MCF 10A (cell line): ENCODE measurements at regions not wholly inside any gene's neighbourhood (a gene's known extent, or its start where the extent isn't known, plus 50 kb on each side); places are given as distances from the start of the nearest gene placed in this dataset.
"Not testable (repeated sequence)": the region's sequence is repeated elsewhere in the genome, so short reads cannot be mapped to it uniquely, and the experiment has no call there.

ENCODE experiments used
- BruUV-seq: library from RNA; stranded (reverse); fragments of 400-500 nt; replicated peaks from 2 replicates; lab custom pipeline; 2021; lab: Mats Ljungman, UMichigan
- CTCF ChIA-PET: fragments of 300-600 bp; sonication (Branson Sonifier 250); formaldehyde crosslinking; extraction: SDS; loops from one replicate; lab custom pipeline; 2021; ENCODE audit warnings: antibody characterized with exemption, inconsistent platforms; lab: Yijun Ruan, JAX
- POLR2A ChIA-PET: fragments of 300-600, 350-650 bp; sonication (Branson Sonifier 250); formaldehyde crosslinking; extraction: SDS; loops from one replicate; lab custom pipeline; 2020; ENCODE audit warnings: antibody characterized with exemption, inconsistent platforms; lab: Yijun Ruan, JAX
- DNase-seq: peaks from one replicate; pipeline ENCODE4 v3.0.0-alpha.2; 2018; ENCODE audit not compliant: unreplicated experiment
- H3K27ac Mint-ChIP-seq: one replicate; pipeline ENCODE4 v1.8.0; 2022; ENCODE audit warnings: mild to moderate bottlenecking, low read depth, mixed read lengths; ENCODE audit not compliant: unreplicated experiment
- H3K27me3 Mint-ChIP-seq: one replicate; pipeline ENCODE4 v1.8.0; 2022; ENCODE audit warnings: mixed read lengths; ENCODE audit not compliant: insufficient read depth, unreplicated experiment
- H3K36me3 Mint-ChIP-seq: one replicate; pipeline ENCODE4 v1.8.0; 2022; ENCODE audit warnings: mild to moderate bottlenecking, moderate library complexity, mixed read lengths; ENCODE audit not compliant: insufficient read depth, unreplicated experiment
- H3K4me1 Mint-ChIP-seq: one replicate; pipeline ENCODE4 v1.8.0; 2022; ENCODE audit warnings: mixed read lengths; ENCODE audit not compliant: insufficient read depth, unreplicated experiment
- H3K4me3 Mint-ChIP-seq: one replicate; pipeline ENCODE4 v1.8.0; 2022; ENCODE audit warnings: mild to moderate bottlenecking, moderate library complexity, mixed read lengths; ENCODE audit not compliant: unreplicated experiment
- H3K9me3 Mint-ChIP-seq: one replicate; pipeline ENCODE4 v1.8.0; 2022; ENCODE audit warnings: mixed read lengths; ENCODE audit not compliant: unreplicated experiment
- intact Hi-C: fragments of 100-400 bp; cut with micrococcal nuclease; formaldehyde crosslinking; loops from 2 replicates; pipeline ENCODE4 v1.14.1; 2022
- TF ChIP-seq, protein P1 (sequence below): fragments of 200-600 bp; IDR thresholded peaks from one replicate; pipeline ENCODE4 v1.8.0; 2022; ENCODE audit warnings: antibody characterized with exemption, mild to moderate bottlenecking; ENCODE audit not compliant: unreplicated experiment

- no TSS peak for BruUV-seq
- TF ChIP-seq, protein P1, sequence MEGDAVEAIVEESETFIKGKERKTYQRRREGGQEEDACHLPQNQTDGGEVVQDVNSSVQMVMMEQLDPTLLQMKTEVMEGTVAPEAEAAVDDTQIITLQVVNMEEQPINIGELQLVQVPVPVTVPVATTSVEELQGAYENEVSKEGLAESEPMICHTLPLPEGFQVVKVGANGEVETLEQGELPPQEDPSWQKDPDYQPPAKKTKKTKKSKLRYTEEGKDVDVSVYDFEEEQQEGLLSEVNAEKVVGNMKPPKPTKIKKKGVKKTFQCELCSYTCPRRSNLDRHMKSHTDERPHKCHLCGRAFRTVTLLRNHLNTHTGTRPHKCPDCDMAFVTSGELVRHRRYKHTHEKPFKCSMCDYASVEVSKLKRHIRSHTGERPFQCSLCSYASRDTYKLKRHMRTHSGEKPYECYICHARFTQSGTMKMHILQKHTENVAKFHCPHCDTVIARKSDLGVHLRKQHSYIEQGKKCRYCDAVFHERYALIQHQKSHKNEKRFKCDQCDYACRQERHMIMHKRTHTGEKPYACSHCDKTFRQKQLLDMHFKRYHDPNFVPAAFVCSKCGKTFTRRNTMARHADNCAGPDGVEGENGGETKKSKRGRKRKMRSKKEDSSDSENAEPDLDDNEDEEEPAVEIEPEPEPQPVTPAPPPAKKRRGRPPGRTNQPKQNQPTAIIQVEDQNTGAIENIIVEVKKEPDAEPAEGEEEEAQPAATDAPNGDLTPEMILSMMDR = no peak
- Mint-ChIP-seq H3K9me3 (no peaks in the 10 kb centered on the region), H3K27ac (no peak overlapping the region), H3K4me1 (peaks cover 6% of the 10 kb centered on the region), H3K4me3 (no peak overlapping the region), H3K36me3 (no peaks in the 10 kb centered on the region), H3K27me3 (peaks cover 64% of the 10 kb centered on the region)
- no peak for DNase-seq
- intact Hi-C loops = no loop called here
- ChIA-PET POLR2A (no interaction called here), CTCF (no interaction called here)
These were observed 253.9 kb upstream of the TYRP1 start for GRCh38 chr9:12439267-12439666.

- H3K4me1 Mint-ChIP-seq, H3K4me3 Mint-ChIP-seq, POLR2A ChIA-PET, BruUV-seq, DNase-seq, H3K9me3 Mint-ChIP-seq, H3K27ac Mint-ChIP-seq, H3K36me3 Mint-ChIP-seq, intact Hi-C loops: not testable (repeated sequence)
- H3K27me3 Mint-ChIP-seq = peaks cover 63% of the 10 kb centered on the region
- CTCF ChIA-PET = interaction anchor here (0.7 kb wide), 2 partner anchors 18 to 78 kb away, joined by 3 read pairs; no protein-coding TSS in a partner anchor
These were observed 252.1 kb upstream of the TYRP1 start for GRCh38 chr9:12441080-12441479.

- TF ChIP-seq, protein P1 = no peak
- CTCF ChIA-PET = interaction anchor here (0.7 kb wide), 1 partner anchor 18 kb away, joined by 3 read pairs; no protein-coding TSS in a partner anchor
- H3K27me3 Mint-ChIP-seq = peaks cover 62% of the 10 kb centered on the region
- no peaks in the 10 kb centered on the region for H3K4me1 Mint-ChIP-seq
- POLR2A ChIA-PET = no interaction called here
- no peak for DNase-seq
- no peaks in the 10 kb centered on the region for H3K36me3 Mint-ChIP-seq
- no peak overlapping the region for H3K27ac Mint-ChIP-seq
- intact Hi-C loops = no loop called here
- no peak overlapping the region for H3K4me3 Mint-ChIP-seq
- no TSS peak for BruUV-seq
- no peaks in the 10 kb centered on the region for H3K9me3 Mint-ChIP-seq
These were observed 251.7 kb upstream of the TYRP1 start for GRCh38 chr9:12441506-12441905.

DNA sequence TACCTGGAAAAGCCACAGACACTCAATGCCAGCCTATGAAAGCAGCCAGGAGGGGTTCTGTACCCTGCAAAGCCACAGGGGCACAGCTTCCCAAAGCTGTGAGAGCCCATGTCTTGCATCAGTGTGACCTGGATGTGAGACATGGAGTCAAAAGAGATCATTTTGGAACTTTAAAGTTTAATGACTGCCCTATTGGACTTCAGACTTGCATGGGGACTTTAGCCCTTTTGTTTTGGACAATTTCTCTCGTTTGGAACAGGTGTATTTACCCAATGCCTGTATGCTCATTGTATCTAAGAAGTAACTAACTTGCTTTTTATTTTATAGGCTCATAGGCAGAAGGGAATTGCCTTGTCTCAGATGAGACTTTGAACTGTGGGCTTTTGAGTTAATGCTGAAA is 244.9 kb upstream of the TYRP1 start:
- H3K9me3 Mint-ChIP-seq = no peaks in the 10 kb centered on the region
- TF ChIP-seq, protein P1 = no peak
- H3K4me1 Mint-ChIP-seq = no peaks in the 10 kb centered on the region
- H3K4me3 Mint-ChIP-seq = no peak overlapping the region
- DNase-seq = no peak
- no TSS peak for BruUV-seq
- intact Hi-C loops = no loop called here
- ChIA-PET POLR2A (no interaction called here), CTCF (interaction anchor here (0.6 kb wide), 2 partner anchors 84 to 475 kb away, joined by 3 read pairs; no protein-coding TSS in a partner anchor)
- H3K36me3 Mint-ChIP-seq = no peaks in the 10 kb centered on the region
- no peak overlapping the region for H3K27ac Mint-ChIP-seq
- peaks cover 70% of the 10 kb centered on the region for H3K27me3 Mint-ChIP-seq

- H3K9me3 Mint-ChIP-seq = no peaks in the 10 kb centered on the region
- BruUV-seq = no TSS peak
- intact Hi-C loops = no loop called here
- ChIA-PET POLR2A (interaction anchor here (0.7 kb wide), 1 partner anchor 1952 kb away, joined by 3 read pairs; no protein-coding TSS in a partner anchor), CTCF (interaction anchor here (1.2 to 1.7 kb wide), 2 partner anchors 8 to 9 kb away, joined by 3 read pairs; no protein-coding TSS in a partner anchor)
- no peak overlapping the region for H3K27ac Mint-ChIP-seq
- H3K4me3 Mint-ChIP-seq = no peak overlapping the region
- DNase-seq = no peak
- TF ChIP-seq, protein P1 = no peak
- no peaks in the 10 kb centered on the region for H3K4me1 Mint-ChIP-seq
- H3K36me3 Mint-ChIP-seq = no peaks in the 10 kb centered on the region
- H3K27me3 Mint-ChIP-seq = peaks cover 79% of the 10 kb centered on the region
These were observed 235.9 kb upstream of the TYRP1 start for GRCh38 chr9:12457237-12457636.
